Esophagus squamous epithelium (tissue), 5 donors: ENCODE measurements at regions not wholly inside any gene's neighbourhood (a gene's known extent, or its start where the extent isn't known, plus 50 kb on each side); places are given as distances from the start of the nearest gene placed in this dataset.

Experiments used
- DNase-seq: peaks from one replicate; lab custom pipeline; 2025; lab: John Stamatoyannopoulos, UW
- H3K27ac ChIP-seq, 4 donors: fragments of 200-600 bp; sonication (generic); one replicate each; pipeline ENCODE4 v1.5.1; 2016 to 2019; ENCODE audit warnings: mild to moderate bottlenecking in 1 of 4
- H3K27me3 ChIP-seq, 4 donors: fragments of 200-600 bp; sonication (generic); 1 replicate in 3 of 4; 2 replicates in 1 of 4; pipeline versions ENCODE4 v1.5.1 to v1.6.0; 2017 to 2021; ENCODE audit warnings: antibody characterized with exemption in 1 of 4
- H3K36me3 ChIP-seq, 3 donors: fragments of 200-600 bp; sonication (generic); one replicate each; pipeline ENCODE4 v1.5.1; 2016 to 2019
- H3K4me1 ChIP-seq, 3 donors: fragments of 200-600 bp; sonication (generic); one replicate each; pipeline ENCODE4 v1.5.1; 2017 to 2019
- H3K4me3 ChIP-seq, 4 donors: fragments of 200-600 bp; sonication (generic); 1 replicate in 3 of 4; 2 replicates in 1 of 4; pipeline ENCODE4 v1.5.1; 2016 to 2019; ENCODE audit warnings: mild to moderate bottlenecking in 2 of 4, moderate library complexity in 1 of 4
- H3K9me3 ChIP-seq, 3 donors: fragments of 200-600 bp; sonication (generic); one replicate each; pipeline ENCODE4 v1.5.1; 2016 to 2019
- POLR2A ChIP-seq, 4 donors: fragments of 450-650 bp; IDR thresholded peaks; one replicate each; pipeline ENCODE4 v1.6.1; 2017; ENCODE audit warnings: antibody characterized with exemption in 4 of 4, mild to moderate bottlenecking in 4 of 4, moderate library complexity in 3 of 4
- WGBS, 2 donors: methylation state at CpG; one replicate each; pipeline ENCODE4 v1.1.5; 2018; 5-methylcytosine and 5-hydroxymethylcytosine counted together
- intact Hi-C: fragments of 100-400 bp; cut with DNase I; formaldehyde crosslinking; loops from one replicate; pipeline ENCODE4 v1.15.0; 2022
- TF ChIP-seq, protein P1 (sequence below), 6 experiments: fragments of 450-650 bp in 4 of 6; fragments of 200-600 bp in 2 of 6; sonication (generic) in 2 of 6; IDR thresholded peaks; one replicate each; pipeline ENCODE4 v1.5.1; 2016 to 2019; ENCODE audit warnings: antibody characterized with exemption in 6 of 6, mild to moderate bottlenecking in 4 of 6, moderate library complexity in 4 of 6
- donor health status: DM: yes; HTN: yes; CAD: no.

DNA sequence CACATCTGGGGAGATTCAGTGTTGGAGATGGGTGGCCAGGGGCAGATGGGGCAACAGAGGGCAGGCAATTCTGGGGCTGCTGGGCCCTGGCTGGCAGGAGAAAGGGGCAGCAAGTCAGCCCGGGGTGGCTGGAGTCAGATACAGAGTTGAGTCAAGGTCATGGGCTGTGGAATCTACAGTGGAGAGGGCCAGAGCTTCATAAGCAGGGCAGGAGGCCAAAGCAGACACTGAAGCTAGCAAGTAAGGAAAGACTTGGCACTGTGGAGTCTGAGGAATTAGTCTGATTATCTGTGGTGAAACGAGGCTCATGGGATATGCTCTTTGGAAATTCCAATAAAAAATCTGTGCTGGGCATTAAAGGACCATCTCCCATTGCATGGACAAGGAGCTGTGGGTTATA, 95.5 kb downstream of the TMX1 start:
- peaks cover 11 to 77% (median 59%) of the 10 kb centered on the region in 3 donors for H3K4me1 ChIP-seq
- no peak for TF ChIP-seq POLR2A (IDR thresholded peaks at IDR 0.05)
- TF ChIP-seq, protein P1, sequence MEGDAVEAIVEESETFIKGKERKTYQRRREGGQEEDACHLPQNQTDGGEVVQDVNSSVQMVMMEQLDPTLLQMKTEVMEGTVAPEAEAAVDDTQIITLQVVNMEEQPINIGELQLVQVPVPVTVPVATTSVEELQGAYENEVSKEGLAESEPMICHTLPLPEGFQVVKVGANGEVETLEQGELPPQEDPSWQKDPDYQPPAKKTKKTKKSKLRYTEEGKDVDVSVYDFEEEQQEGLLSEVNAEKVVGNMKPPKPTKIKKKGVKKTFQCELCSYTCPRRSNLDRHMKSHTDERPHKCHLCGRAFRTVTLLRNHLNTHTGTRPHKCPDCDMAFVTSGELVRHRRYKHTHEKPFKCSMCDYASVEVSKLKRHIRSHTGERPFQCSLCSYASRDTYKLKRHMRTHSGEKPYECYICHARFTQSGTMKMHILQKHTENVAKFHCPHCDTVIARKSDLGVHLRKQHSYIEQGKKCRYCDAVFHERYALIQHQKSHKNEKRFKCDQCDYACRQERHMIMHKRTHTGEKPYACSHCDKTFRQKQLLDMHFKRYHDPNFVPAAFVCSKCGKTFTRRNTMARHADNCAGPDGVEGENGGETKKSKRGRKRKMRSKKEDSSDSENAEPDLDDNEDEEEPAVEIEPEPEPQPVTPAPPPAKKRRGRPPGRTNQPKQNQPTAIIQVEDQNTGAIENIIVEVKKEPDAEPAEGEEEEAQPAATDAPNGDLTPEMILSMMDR (IDR thresholded peaks at IDR 0.05) = no peak
- no peak overlapping the region for H3K4me3 ChIP-seq
- no peaks in the 10 kb centered on the region for H3K27me3 ChIP-seq
- H3K27ac ChIP-seq = peak overlapping the region; percentile 75 to 87 (median 84)
- DNase-seq = no peak
- no peaks in the 10 kb centered on the region for H3K36me3 ChIP-seq
- intact Hi-C loops = no loop called here
- no peaks in the 10 kb centered on the region for H3K9me3 ChIP-seq
- 32% methylated on average over 2 of the region's 2 CpGs for WGBS, 2 donors

DNA sequence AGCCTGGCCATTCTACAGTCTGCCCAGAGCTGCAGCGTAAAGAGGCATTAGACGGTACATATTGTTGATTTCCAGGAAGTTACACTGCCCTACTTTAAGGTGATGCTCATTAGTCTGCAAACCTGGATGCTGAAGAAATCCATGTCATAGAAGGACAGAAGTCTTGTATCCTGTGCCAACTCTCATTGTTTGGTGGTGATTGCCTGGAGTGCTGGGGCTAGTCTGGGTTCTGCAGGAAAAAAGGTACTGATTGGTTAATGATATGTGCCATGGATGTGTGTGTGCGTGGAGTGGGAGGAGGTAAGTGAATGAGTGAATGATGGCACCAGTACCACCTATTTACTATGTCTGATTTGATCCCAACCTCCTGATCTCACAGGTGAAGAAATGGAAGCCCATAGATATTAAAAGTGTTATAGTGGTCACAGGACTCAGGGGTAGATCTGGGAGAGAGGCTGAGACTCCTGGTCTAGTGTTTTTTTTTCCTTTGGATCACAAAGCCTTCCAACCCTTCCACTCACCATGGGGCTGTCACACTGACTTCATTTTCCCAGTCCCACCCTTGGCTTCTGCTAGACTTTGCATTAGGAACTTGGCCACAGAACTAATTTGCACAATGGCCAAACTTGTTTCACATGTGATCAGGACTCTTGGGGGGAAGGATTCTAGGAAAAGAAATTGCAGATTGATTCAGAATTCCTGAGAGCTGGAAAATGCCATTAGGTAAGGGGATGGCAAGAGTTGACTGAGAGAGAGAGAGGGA, 96.1 kb downstream of the TMX1 start:
- H3K4me3 ChIP-seq = no peak overlapping the region
- H3K27ac ChIP-seq = peak overlapping the region; percentile 68 to 87 (median 79)
- no peaks in the 10 kb centered on the region for H3K36me3 ChIP-seq
- H3K9me3 ChIP-seq = no peaks in the 10 kb centered on the region
- 76 to 81% methylated on average over 1 to 3 of the region's 3 CpGs for WGBS, 2 donors
- H3K27me3 ChIP-seq = no peaks in the 10 kb centered on the region
- DNase-seq = no peak
- TF ChIP-seq, protein P1 (IDR thresholded peaks at IDR 0.05) = no peak
- TF ChIP-seq POLR2A (IDR thresholded peaks at IDR 0.05) = no peak
- intact Hi-C loops = no loop called here
- peaks cover 11 to 77% (median 59%) of the 10 kb centered on the region in 3 donors for H3K4me1 ChIP-seq

- no peaks in the 10 kb centered on the region for H3K9me3 ChIP-seq
- no peaks in the 10 kb centered on the region for H3K27me3 ChIP-seq
- no peak for DNase-seq
- TF ChIP-seq, protein P1 (IDR thresholded peaks at IDR 0.05) = no peak
- no peak for TF ChIP-seq POLR2A (IDR thresholded peaks at IDR 0.05)
- WGBS, 2 donors = 65 to 84% methylated on average over 2 of the region's 2 CpGs
- no peak overlapping the region for H3K4me3 ChIP-seq
- H3K27ac ChIP-seq = peak overlapping the region; percentile 38 to 87 (median 76)
- no peaks in the 10 kb centered on the region for H3K36me3 ChIP-seq
- peaks cover 11 to 77% (median 59%) of the 10 kb centered on the region in 3 donors for H3K4me1 ChIP-seq
- intact Hi-C loops = no loop called here
These were observed 96.7 kb downstream of the TMX1 start for GRCh38 chr14:51336734-51337133.

DNA sequence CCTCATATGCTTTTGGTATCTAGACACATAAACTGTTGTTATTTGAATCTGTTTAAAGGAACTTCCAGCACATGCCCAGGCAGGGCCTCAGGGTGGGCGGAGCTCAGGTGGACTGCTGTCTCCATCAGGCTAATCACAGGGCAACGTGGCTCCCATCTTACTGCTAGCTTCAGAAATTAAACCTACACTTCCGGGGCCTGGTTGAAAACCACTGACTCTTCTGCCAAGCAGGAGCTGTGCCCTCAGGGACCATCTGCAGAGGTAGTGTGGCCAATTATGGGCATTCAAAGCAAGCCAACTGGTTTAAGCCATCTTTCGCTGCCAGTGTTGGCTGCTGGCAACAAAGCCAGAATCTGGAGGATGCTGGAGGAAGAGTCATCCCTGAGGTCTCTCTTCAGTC, 97.5 kb downstream of the TMX1 start:
- no peak for TF ChIP-seq POLR2A (IDR thresholded peaks at IDR 0.05)
- TF ChIP-seq, protein P1 (IDR thresholded peaks at IDR 0.05) = no peak
- H3K27ac ChIP-seq = peak overlapping the region in 2 of 4 donors; percentile 68 to 87
- H3K9me3 ChIP-seq = no peaks in the 10 kb centered on the region
- no peaks in the 10 kb centered on the region for H3K36me3 ChIP-seq
- no peak for DNase-seq
- no peak overlapping the region for H3K4me3 ChIP-seq
- peaks cover 11 to 75% (median 58%) of the 10 kb centered on the region in 3 donors for H3K4me1 ChIP-seq
- 30 to 43% methylated on average over 1 to 2 of the region's 4 CpGs for WGBS, 2 donors
- no peaks in the 10 kb centered on the region for H3K27me3 ChIP-seq
- intact Hi-C loops = no loop called here

DNA sequence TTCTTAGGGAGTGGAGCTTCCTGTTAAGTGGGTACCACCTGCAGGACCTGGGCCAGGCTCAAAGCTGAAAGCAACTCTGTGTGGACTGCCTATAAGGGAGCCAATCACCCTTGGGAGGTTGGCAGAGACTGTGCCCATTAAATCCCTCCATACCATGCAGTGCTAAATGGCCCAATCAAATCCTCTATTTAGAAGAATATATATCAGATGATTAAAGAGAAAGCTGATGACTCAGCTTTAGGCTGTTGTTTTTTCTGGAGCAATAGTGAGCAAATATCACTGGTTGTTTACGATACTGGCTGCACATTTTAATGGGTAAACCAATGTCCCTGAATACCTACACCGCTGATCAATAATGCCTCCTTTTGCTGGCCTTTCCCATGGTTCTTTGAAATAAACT, 101.3 kb downstream of the TMX1 start:
- Histone ChIP-seq H3K27ac (peak overlapping the region; percentile 27 to 83 (median 76)), H3K9me3 (no peaks in the 10 kb centered on the region), H3K27me3 (no peaks in the 10 kb centered on the region), H3K36me3 (no peaks in the 10 kb centered on the region), H3K4me1 (peaks cover 0 to 41% (median 24%) of the 10 kb centered on the region in 3 donors), H3K4me3 (no peak overlapping the region)
- DNase-seq = no peak
- intact Hi-C loops = no loop called here
- TF ChIP-seq, protein P1 (IDR thresholded peaks at IDR 0.05) = no peak
- no peak for TF ChIP-seq POLR2A (IDR thresholded peaks at IDR 0.05)
- 53 to 77% methylated on average over 2 of the region's 2 CpGs for WGBS, 2 donors
